Transverse colon (tissue), 4 donors: ENCODE measurements at regions not wholly inside any gene's neighbourhood (a gene's known extent, or its start where the extent isn't known, plus 50 kb on each side); places are given as distances from the start of the nearest gene placed in this dataset.

Source experiments
- DNase-seq: peaks from one replicate; pipeline ENCODE4 v3.0.0-alpha.2; 2019
- H3K27ac ChIP-seq, 4 donors: fragments of 200-600 bp; sonication (generic); 2 replicates each; pipeline ENCODE4 v1.5.1; 2016 to 2018; ENCODE audit warnings: inconsistent platforms in 4 of 4
- H3K27me3 ChIP-seq: fragments of 200-600 bp; sonication (generic); 2 replicates; pipeline ENCODE4 v1.5.1; 2017; ENCODE audit warnings: inconsistent platforms
- H3K36me3 ChIP-seq, 4 donors: fragments of 200-600 bp; sonication (generic); 2 replicates each; pipeline ENCODE4 v1.5.1; 2017 to 2019; ENCODE audit warnings: inconsistent platforms in 4 of 4
- H3K4me1 ChIP-seq, 4 donors: fragments of 200-600 bp; sonication (generic); 2 replicates each; pipeline ENCODE4 v1.5.1; 2017 to 2020; ENCODE audit warnings: inconsistent platforms in 4 of 4
- H3K4me3 ChIP-seq, 4 donors: fragments of 200-600 bp; sonication (generic); 1 replicate in 1 of 4; 2 replicates in 3 of 4; pipeline versions ENCODE4 v1.5.1 to v1.6.1; 2017 to 2019; ENCODE audit warnings: inconsistent platforms in 4 of 4
- H3K9me3 ChIP-seq, 2 donors: fragments of 200-600 bp; sonication (generic); 2 replicates each; pipeline ENCODE4 v1.5.1; 2017 to 2019; ENCODE audit warnings: inconsistent platforms in 2 of 2
- CTCF ChIP-seq, 5 experiments: fragments of 200-600 bp in 3 of 5; fragments of 450-650 bp in 2 of 5; sonication (generic) in 3 of 5; IDR thresholded peaks; 1 replicate in 2 of 5; 2 replicates in 3 of 5; pipeline ENCODE4 v1.5.1; 2016 to 2017; ENCODE audit warnings: antibody characterized with exemption in 5 of 5, inconsistent platforms in 3 of 5, mild to moderate bottlenecking in 2 of 5, moderate library complexity in 1 of 5
- EP300 ChIP-seq: sonication (generic); formaldehyde crosslinking; IDR thresholded peaks from one replicate; pipeline ENCODE4 v1.6.1; 2017; ENCODE audit warnings: antibody characterized with exemption, low read depth
- POLR2A ChIP-seq: fragments of 450-650 bp; IDR thresholded peaks from one replicate; pipeline ENCODE4 v1.6.1; 2016; ENCODE audit warnings: antibody characterized with exemption, mild to moderate bottlenecking, moderate library complexity
- POLR2AphosphoS5 ChIP-seq, 3 donors: sonication (generic); formaldehyde crosslinking; IDR thresholded peaks; one replicate each; pipeline ENCODE4 v1.6.1; 2016; ENCODE audit warnings: antibody characterized with exemption in 3 of 3
- WGBS, 2 donors: methylation state at CpG; one replicate each; pipeline ENCODE4 v1.1.5; 2018; ENCODE audit warnings: low coverage in 1 of 2; 5-methylcytosine and 5-hydroxymethylcytosine counted together
- in situ Hi-C, 4 donors: fragments of 200-750 bp; cut with MboI; loops; one replicate each; pipeline versions ENCODE4 v1.15.0 to v1.15.1; 2017; ENCODE audit warnings: low sequenced_read_pairs in 3 of 4, low pct_ligation_motif_present in 1 of 4, low pct_unique_long_range_greater_than_20kb in 1 of 4
- intact Hi-C: fragments of 100-400 bp; cut with DNase I; formaldehyde crosslinking; loops from one replicate; pipeline ENCODE4 v1.15.1; 2023; ENCODE audit warnings: low total_unique reads

GRCh38 chr5:99940540-99940939 is 594.6 kb upstream of the FAM174A start:
- Histone ChIP-seq H3K27me3 (no peaks in the 10 kb centered on the region), H3K4me1 (no peaks in the 10 kb centered on the region), H3K9me3 (no peaks in the 10 kb centered on the region), H3K36me3 (no peaks in the 10 kb centered on the region), H3K27ac (no peak overlapping the region), H3K4me3 (no peak overlapping the region)
- no peak for DNase-seq
- in situ Hi-C loops (no loop called here), intact Hi-C loops (no loop called here)
- TF ChIP-seq CTCF (IDR thresholded peaks at IDR 0.05) (no peak), EP300 (no peak), POLR2AphosphoS5 (IDR thresholded peaks at IDR 0.05) (no peak), POLR2A (no peak)

- H3K4me1 ChIP-seq: no peaks in the 10 kb centered on the region
- no peak overlapping the region for H3K27ac ChIP-seq
- in situ Hi-C loops: no loop called here
- no peak for DNase-seq
- 0 to 15% methylated on average over 1 of the region's 1 CpG for WGBS, 2 donors
- TF ChIP-seq POLR2A (no peak), CTCF (IDR thresholded peaks at IDR 0.05) (no peak), EP300 (no peak), POLR2AphosphoS5 (IDR thresholded peaks at IDR 0.05) (no peak)
- no peaks in the 10 kb centered on the region for H3K9me3 ChIP-seq
- intact Hi-C loops: no loop called here
- H3K4me3 ChIP-seq: no peak overlapping the region
- H3K36me3 ChIP-seq: no peaks in the 10 kb centered on the region
- H3K27me3 ChIP-seq: no peaks in the 10 kb centered on the region
Observed at GRCh38 chr5:99936911-99937310, 598.3 kb upstream of the FAM174A start.

GRCh38 chr5:99929806-99930135 is 605.4 kb upstream of the FAM174A start:
- no peaks in the 10 kb centered on the region for H3K36me3 ChIP-seq
- H3K4me3 ChIP-seq: no peak overlapping the region
- TF ChIP-seq EP300: no peak
- no peak for TF ChIP-seq POLR2A
- TF ChIP-seq POLR2AphosphoS5 (IDR thresholded peaks at IDR 0.05): no peak
- no peak for TF ChIP-seq CTCF (IDR thresholded peaks at IDR 0.05)
- no peaks in the 10 kb centered on the region for H3K27me3 ChIP-seq
- H3K4me1 ChIP-seq: no peaks in the 10 kb centered on the region
- DNase-seq: no peak
- in situ Hi-C loops (no loop called here), intact Hi-C loops (no loop called here)
- H3K9me3 ChIP-seq: no peaks in the 10 kb centered on the region
- no peak overlapping the region for H3K27ac ChIP-seq

- Histone ChIP-seq H3K4me3 (no peak overlapping the region), H3K36me3 (no peaks in the 10 kb centered on the region), H3K27ac (no peak overlapping the region), H3K9me3 (no peaks in the 10 kb centered on the region), H3K27me3 (no peaks in the 10 kb centered on the region), H3K4me1 (no peaks in the 10 kb centered on the region)
- no peak for DNase-seq
- TF ChIP-seq POLR2A (no peak), EP300 (no peak), CTCF (IDR thresholded peaks at IDR 0.05) (no peak)
- WGBS, 2 donors: 88% methylated on average over 2 of the region's 2 CpGs; no CpG with 5 or more reads in 1 of the 2 donors
- in situ Hi-C loops (no loop called here), intact Hi-C loops (no loop called here)
Observed at GRCh38 chr5:99929067-99929805, 605.9 kb upstream of the FAM174A start.
